ENCODE measurements at regions not wholly inside any gene's neighbourhood (a gene's known extent, or its start where the extent isn't known, plus 50 kb on each side); places are given as distances from the start of the nearest gene placed in this dataset.
"Not testable (repeated sequence)": the region's sequence is repeated elsewhere in the genome, so short reads cannot be mapped to it uniquely, and the experiment has no call there.

GRCh38 chr6:118367314-118367713 is 180.8 kb upstream of the PLN start:
- Mint-ChIP-seq H3K27me3 (ENCODE audit: low read depth, poor library complexity) (no peaks in the 10 kb centered on the region), H3K36me3 (ENCODE audit: low read depth) (no peaks in the 10 kb centered on the region), H3K4me3 (no peak overlapping the region), H3K9me3 (peaks cover 13% of the 10 kb centered on the region), H3K4me1 (no peaks in the 10 kb centered on the region), H3K27ac (no peak overlapping the region)
- TF ChIP-seq CTCF (IDR thresholded peaks at IDR 0.05), result no peak
- no peak for DNase-seq

GRCh38 chr6:118370722-118371121 is 177.4 kb upstream of the PLN start:
- DNase-seq, result no peak
- Mint-ChIP-seq H3K36me3 (ENCODE audit: low read depth) (no peaks in the 10 kb centered on the region), H3K9me3 (peaks cover 13% of the 10 kb centered on the region), H3K27ac (no peak overlapping the region), H3K4me1 (no peaks in the 10 kb centered on the region), H3K27me3 (ENCODE audit: low read depth, poor library complexity) (peaks cover 9% of the 10 kb centered on the region), H3K4me3 (no peak overlapping the region)
- TF ChIP-seq CTCF (IDR thresholded peaks at IDR 0.05), result no peak

GRCh38 chr6:118371955-118372354 is 176.1 kb upstream of the PLN start:
- Mint-ChIP-seq H3K4me1 (no peaks in the 10 kb centered on the region), H3K27ac (no peak overlapping the region)
- DNase-seq, result no peak

GRCh38 chr6:118372413-118372812 is 175.7 kb upstream of the PLN start:
- H3K27me3 Mint-ChIP-seq (ENCODE audit: low read depth, poor library complexity), result peaks cover 11% of the 10 kb centered on the region
- H3K4me1 Mint-ChIP-seq, result no peaks in the 10 kb centered on the region
- no peak for TF ChIP-seq CTCF (IDR thresholded peaks at IDR 0.05)
- no peak overlapping the region for H3K4me3 Mint-ChIP-seq
- H3K9me3 Mint-ChIP-seq, result peaks cover 13% of the 10 kb centered on the region
- no peak for DNase-seq
- H3K27ac Mint-ChIP-seq, result no peak overlapping the region
- no peaks in the 10 kb centered on the region for H3K36me3 Mint-ChIP-seq (ENCODE audit: low read depth)

More at GRCh38 chr6:118371955-118372354, 176.1 kb upstream of the PLN start:
- peaks cover 13% of the 10 kb centered on the region for H3K9me3 Mint-ChIP-seq
- no peaks in the 10 kb centered on the region for H3K36me3 Mint-ChIP-seq (ENCODE audit: low read depth)
- TF ChIP-seq CTCF (IDR thresholded peaks at IDR 0.05), result no peak
- peaks cover 9% of the 10 kb centered on the region for H3K27me3 Mint-ChIP-seq (ENCODE audit: low read depth, poor library complexity)
- H3K4me3 Mint-ChIP-seq, result no peak overlapping the region

- H3K27ac Mint-ChIP-seq, result peak overlapping the region; percentile 9
- no peak for TF ChIP-seq CTCF (IDR thresholded peaks at IDR 0.05)
- no peak overlapping the region for H3K4me3 Mint-ChIP-seq
- peaks cover 13% of the 10 kb centered on the region for H3K9me3 Mint-ChIP-seq
- H3K27me3 Mint-ChIP-seq (ENCODE audit: low read depth, poor library complexity), result peaks cover 14% of the 10 kb centered on the region
- no peaks in the 10 kb centered on the region for H3K36me3 Mint-ChIP-seq (ENCODE audit: low read depth)
- peak; percentile 7 for DNase-seq
- peaks cover 5% of the 10 kb centered on the region for H3K4me1 Mint-ChIP-seq
Observed at GRCh38 chr6:118377711-118378414, 170.2 kb upstream of the PLN start.

- not testable (repeated sequence) for H3K36me3 Mint-ChIP-seq (ENCODE audit: low read depth); H3K27ac Mint-ChIP-seq; H3K4me3 Mint-ChIP-seq; H3K27me3 Mint-ChIP-seq (ENCODE audit: low read depth, poor library complexity); DNase-seq; H3K4me1 Mint-ChIP-seq
- H3K9me3 Mint-ChIP-seq, result peaks cover 13% of the 10 kb centered on the region
Observed at GRCh38 chr6:118380620-118381019, 167.5 kb upstream of the PLN start.
